Activated CD4-positive, alpha-beta T cell treated with anti-CD3 and anti-CD28 coated beads, Interleukin-10, Interleukin-2, amounts not matched to agents 100 ng/mL and 50 ng/mL, durations not matched to agents 16 hours and 8 hours (primary cell): ENCODE measurements at regions not wholly inside any gene's neighbourhood (a gene's known extent, or its start where the extent isn't known, plus 50 kb on each side); places are given as distances from the start of the nearest gene placed in this dataset.

Experiments
- DNase-seq: peaks from one replicate; pipeline ENCODE4 v3.0.0-alpha.2; 2020

- no peak for DNase-seq
Measured at GRCh38 chr20:24165301-24166122, 176.9 kb upstream of the GGTLC1 start.

- DNase-seq: peak; percentile 27
Measured at GRCh38 chr20:24164360-24164759, 175.8 kb upstream of the GGTLC1 start.

- no peak for DNase-seq
Measured at GRCh38 chr20:24163506-24163905, 174.9 kb upstream of the GGTLC1 start.

- peak; percentile 19 for DNase-seq
Measured at GRCh38 chr20:24160563-24161281, 172.1 kb upstream of the GGTLC1 start.

- DNase-seq: no peak
Measured at GRCh38 chr20:24158281-24158680, 169.7 kb upstream of the GGTLC1 start.

- DNase-seq: peak; percentile 51
Measured at GRCh38 chr20:24157213-24157612, 168.6 kb upstream of the GGTLC1 start.

GRCh38 chr20:24153101-24154040, 164.8 kb upstream of the GGTLC1 start:
- no peak for DNase-seq

- DNase-seq: no peak
Measured at GRCh38 chr20:24151621-24152294, 163.2 kb upstream of the GGTLC1 start.

- DNase-seq: no peak
Measured at GRCh38 chr20:24150406-24150805, 161.8 kb upstream of the GGTLC1 start.

- peak; percentile 21 for DNase-seq
Measured at GRCh38 chr20:24149881-24150307, 161.3 kb upstream of the GGTLC1 start.

GRCh38 chr20:24149175-24149574, 160.6 kb upstream of the GGTLC1 start:
- no peak for DNase-seq

- DNase-seq: peak; percentile 27
Measured at GRCh38 chr20:24148372-24148771, 159.8 kb upstream of the GGTLC1 start.

GRCh38 chr20:24147961-24148360, 159.4 kb upstream of the GGTLC1 start:
- no peak for DNase-seq

GRCh38 chr20:24147479-24147878, 158.9 kb upstream of the GGTLC1 start:
- DNase-seq: no peak

GRCh38 chr20:24146231-24146634, 157.7 kb upstream of the GGTLC1 start:
- no peak for DNase-seq

GRCh38 chr20:24144371-24144770, 155.8 kb upstream of the GGTLC1 start:
- no peak for DNase-seq

GRCh38 chr20:24141111-24141510, 152.5 kb upstream of the GGTLC1 start:
- DNase-seq: no peak

GRCh38 chr20:24139846-24140245, 151.3 kb upstream of the GGTLC1 start:
- no peak for DNase-seq

- no peak for DNase-seq
Measured at GRCh38 chr20:24138951-24139350, 150.4 kb upstream of the GGTLC1 start.

GRCh38 chr20:24138196-24138857, 149.7 kb upstream of the GGTLC1 start:
- no peak for DNase-seq

GRCh38 chr20:24136659-24137246, 148.2 kb upstream of the GGTLC1 start:
- DNase-seq: no peak

- DNase-seq: no peak
Measured at GRCh38 chr20:24135781-24136180, 147.2 kb upstream of the GGTLC1 start.
